Body of pancreas (tissue), 4 donors: ENCODE measurements at regions not wholly inside any gene's neighbourhood (a gene's known extent, or its start where the extent isn't known, plus 50 kb on each side); places are given as distances from the start of the nearest gene placed in this dataset.

Source experiments
- ATAC-seq: fragments of 150-250 bp; one replicate; pipeline ENCODE4 v1.9.1; 2016
- DNase-seq, 4 donors: peaks; one replicate each; pipeline ENCODE4 v3.0.0-alpha.2; 2019
- H3K27ac ChIP-seq, 4 donors: fragments of 200-600 bp; sonication (generic); 1 replicate in 3 of 4; 2 replicates in 1 of 4; pipeline versions ENCODE4 v1.5.1 to v1.6.1; 2016 to 2019; ENCODE audit warnings: mild to moderate bottlenecking in 1 of 4, mixed read lengths in 1 of 4, moderate library complexity in 1 of 4
- H3K27me3 ChIP-seq, 2 donors: fragments of 200-600 bp; sonication (generic); one replicate each; pipeline ENCODE4 v1.6.0; 2016; ENCODE audit warnings: mild to moderate bottlenecking in 1 of 2
- H3K36me3 ChIP-seq, 2 donors: fragments of 200-600 bp; sonication (generic); replicated peaks in 1 of 2; 2 replicates each; pipeline ENCODE4 v1.5.1; 2016; ENCODE audit warnings: low read depth in 2 of 2; ENCODE audit not compliant: insufficient read depth in 1 of 2
- H3K4me1 ChIP-seq: fragments of 200-600 bp; sonication (generic); one replicate; pipeline ENCODE4 v1.6.0; 2016
- H3K4me3 ChIP-seq, 2 donors: fragments of 200-600 bp; sonication (generic); 1 replicate in 1 of 2; 2 replicates in 1 of 2; pipeline ENCODE4 v1.5.1; 2016 to 2019
- H3K9me3 ChIP-seq, 3 donors: fragments of 200-600 bp; sonication (generic); 1 replicate in 2 of 3; 2 replicates in 1 of 3; pipeline ENCODE4 v1.5.1; 2016
- CTCF ChIP-seq, 7 experiments: fragments of 450-650 bp in 4 of 7; fragments of 200-600 bp in 3 of 7; sonication (generic) in 3 of 7; IDR thresholded peaks; one replicate each; pipeline ENCODE4 v1.5.1; 2016 to 2019; ENCODE audit warnings: antibody characterized with exemption in 7 of 7
- POLR2A ChIP-seq, 3 donors: fragments of 450-650 bp; IDR thresholded peaks; one replicate each; pipeline ENCODE4 v1.6.1; 2016; ENCODE audit warnings: antibody characterized with exemption in 3 of 3, mild to moderate bottlenecking in 2 of 3
- WGBS, 2 donors: methylation state at CpG; one replicate each; pipeline ENCODE4 v1.1.5; 2017; 5-methylcytosine and 5-hydroxymethylcytosine counted together
- intact Hi-C: fragments of 100-400 bp; cut with DNase I; formaldehyde crosslinking; loops from one replicate; pipeline ENCODE4 v1.15.1; 2023

- no peak for DNase-seq
- intact Hi-C loops = no loop called here
- TF ChIP-seq POLR2A (IDR thresholded peaks at IDR 0.05) (no peak), CTCF (IDR thresholded peaks at IDR 0.05) (no peak)
- no peak for ATAC-seq
- Histone ChIP-seq H3K27ac (peak overlapping the region; percentile 26 to 79 (median 66)), H3K9me3 (no peaks in the 10 kb centered on the region), H3K4me1 (peaks cover 34% of the 10 kb centered on the region), H3K36me3 (no peaks in the 10 kb centered on the region), H3K27me3 (no peaks in the 10 kb centered on the region), H3K4me3 (no peak overlapping the region)
- WGBS, 2 donors = 81 to 92% methylated on average over 2 of the region's 2 CpGs
Measured at GRCh38 chr20:50313522-50313820, 122.8 kb downstream of the CEBPB start.

GRCh38 chr20:50313827-50314677 lies 123.4 kb downstream of the CEBPB start:
- no peak overlapping the region for H3K4me3 ChIP-seq
- H3K27me3 ChIP-seq = no peaks in the 10 kb centered on the region
- peak overlapping the region in 3 of 4 donors; percentile 57 to 79 (median 75) for H3K27ac ChIP-seq
- H3K9me3 ChIP-seq = no peaks in the 10 kb centered on the region
- WGBS, 2 donors = 76 to 81% methylated on average over 16 of the region's 16 CpGs
- H3K4me1 ChIP-seq = peaks cover 29% of the 10 kb centered on the region
- DNase-seq (no peak), ATAC-seq (no peak)
- TF ChIP-seq CTCF (IDR thresholded peaks at IDR 0.05) = no peak
- no peak for TF ChIP-seq POLR2A (IDR thresholded peaks at IDR 0.05)
- no peaks in the 10 kb centered on the region for H3K36me3 ChIP-seq
- intact Hi-C loops = no loop called here

- ATAC-seq (no peak), DNase-seq (no peak)
- 87 to 93% methylated on average over 4 of the region's 4 CpGs for WGBS, 2 donors
- H3K27ac ChIP-seq = no peak overlapping the region
- H3K4me1 ChIP-seq = peaks cover 22% of the 10 kb centered on the region
- no peaks in the 10 kb centered on the region for H3K27me3 ChIP-seq
- no peaks in the 10 kb centered on the region for H3K36me3 ChIP-seq
- H3K4me3 ChIP-seq = no peak overlapping the region
- TF ChIP-seq CTCF (IDR thresholded peaks at IDR 0.05) (no peak), POLR2A (IDR thresholded peaks at IDR 0.05) (no peak)
- no peaks in the 10 kb centered on the region for H3K9me3 ChIP-seq
- intact Hi-C loops = no loop called here
Measured at GRCh38 chr20:50314678-50315335, 124.2 kb downstream of the CEBPB start.

GRCh38 chr20:50315586-50316551 lies 125.2 kb downstream of the CEBPB start:
- no peak overlapping the region for H3K4me3 ChIP-seq
- no peak for ATAC-seq
- WGBS, 2 donors = 66 to 67% methylated on average over 7 of the region's 7 CpGs
- H3K27me3 ChIP-seq = no peaks in the 10 kb centered on the region
- no peak overlapping the region for H3K27ac ChIP-seq
- DNase-seq = no peak
- peaks cover 32% of the 10 kb centered on the region for H3K4me1 ChIP-seq
- no peak for TF ChIP-seq POLR2A (IDR thresholded peaks at IDR 0.05)
- no peak for TF ChIP-seq CTCF (IDR thresholded peaks at IDR 0.05)
- H3K36me3 ChIP-seq = no peaks in the 10 kb centered on the region
- intact Hi-C loops = no loop called here
- H3K9me3 ChIP-seq = no peaks in the 10 kb centered on the region
